Neuronal stem cell (in vitro differentiated cells): ENCODE measurements at regions not wholly inside any gene's neighbourhood (a gene's known extent, or its start where the extent isn't known, plus 50 kb on each side); places are given as distances from the start of the nearest gene placed in this dataset.

ENCODE experiments used
- DNase-seq: peaks from one replicate; pipeline ENCODE4 v3.0.0-alpha.2; 2013; ENCODE audit warnings: low spot score
- H2AFZ ChIP-seq: one replicate; pipeline ENCODE4 v1.6.1; 2013; ENCODE audit warnings: mild to moderate bottlenecking, low read length, inconsistent platforms
- H2AK5ac ChIP-seq: 2 replicates; pipeline ENCODE4 v1.6.1; 2013; ENCODE audit warnings: low read depth, mild to moderate bottlenecking, inconsistent platforms, low read length, moderate library complexity, mixed read lengths
- H2BK120ac ChIP-seq: 2 replicates; pipeline ENCODE4 v1.6.1; 2013; ENCODE audit warnings: low read depth, mild to moderate bottlenecking, inconsistent platforms, low read length, moderate library complexity, mixed read lengths
- H2BK12ac ChIP-seq: one replicate; pipeline ENCODE4 v1.6.1; 2013; ENCODE audit warnings: low read length, inconsistent platforms
- H2BK15ac ChIP-seq: 2 replicates; pipeline ENCODE4 v1.6.1; 2013; ENCODE audit warnings: mild to moderate bottlenecking, low read length, inconsistent platforms, mixed read lengths
- H2BK5ac ChIP-seq: one replicate; pipeline ENCODE4 v1.6.1; 2013; ENCODE audit warnings: inconsistent platforms, mild to moderate bottlenecking, low read length, moderate library complexity
- H3K14ac ChIP-seq: one replicate; pipeline ENCODE4 v1.6.1; 2013; ENCODE audit warnings: low read length, inconsistent platforms
- H3K18ac ChIP-seq: 2 replicates; pipeline ENCODE4 v1.6.1; 2013; ENCODE audit warnings: low read length, inconsistent platforms
- H3K23ac ChIP-seq: 2 replicates; pipeline ENCODE4 v1.6.1; 2013; ENCODE audit warnings: low read depth, mild to moderate bottlenecking, mixed read lengths, low read length, inconsistent platforms; ENCODE audit not compliant: poor library complexity
- H3K27ac ChIP-seq: replicated peaks from 3 replicates; pipeline ENCODE4 v1.5.1; 2013; ENCODE audit warnings: low read length, inconsistent platforms
- H3K27me3 ChIP-seq, 3 experiments: 2 replicates each; pipeline ENCODE4 v1.6.1; 2013; ENCODE audit warnings: low read length in 3 of 3, mild to moderate bottlenecking in 2 of 3, inconsistent platforms in 1 of 3, low read depth in 1 of 3, mixed read lengths in 1 of 3, moderate library complexity in 1 of 3; ENCODE audit not compliant: control insufficient read depth in 3 of 3, insufficient read depth in 3 of 3
- H3K36me3 ChIP-seq, 2 donors: replicated peaks in 1 of 2; 2 replicates each; pipeline ENCODE4 v1.6.1; 2013; ENCODE audit warnings: low read length in 2 of 2; ENCODE audit not compliant: control insufficient read depth in 2 of 2, insufficient read depth in 2 of 2
- H3K4ac ChIP-seq: 2 replicates; pipeline ENCODE4 v1.6.1; 2013; ENCODE audit warnings: inconsistent platforms, mild to moderate bottlenecking, low read length, moderate library complexity
- H3K4me1 ChIP-seq, 2 donors: 1 replicate in 1 of 2; 2 replicates in 1 of 2; pipeline ENCODE4 v1.6.1; 2013; ENCODE audit warnings: low read length in 2 of 2, low read depth in 1 of 2; ENCODE audit not compliant: control insufficient read depth in 2 of 2, insufficient read depth in 1 of 2
- H3K4me2 ChIP-seq: one replicate; pipeline ENCODE4 v1.6.1; 2013; ENCODE audit warnings: mild to moderate bottlenecking, low read length, inconsistent platforms; ENCODE audit not compliant: insufficient read depth, poor library complexity, severe bottlenecking
- H3K4me3 ChIP-seq, 2 donors: 2 replicates each; pipeline ENCODE4 v1.5.1; 2013; ENCODE audit warnings: low read length in 2 of 2, mild to moderate bottlenecking in 2 of 2, inconsistent platforms in 1 of 2, moderate library complexity in 1 of 2
- H3K79me1 ChIP-seq: one replicate; pipeline ENCODE4 v1.6.1; 2013; ENCODE audit warnings: low read depth, mild to moderate bottlenecking, inconsistent platforms, low read length, moderate library complexity
- H3K9ac ChIP-seq: one replicate; pipeline ENCODE4 v1.6.1; 2013; ENCODE audit warnings: mild to moderate bottlenecking, low read depth, low read length, inconsistent platforms; ENCODE audit not compliant: poor library complexity
- H3K9me3 ChIP-seq, 2 donors: replicated peaks in 1 of 2; 2 replicates each; pipeline versions ENCODE3 to v1.6.1; 2013; ENCODE audit warnings: low read length in 2 of 2, mild to moderate bottlenecking in 2 of 2, inconsistent platforms in 1 of 2, low read depth in 1 of 2, mixed read lengths in 1 of 2, moderate library complexity in 1 of 2; ENCODE audit not compliant: control insufficient read depth in 2 of 2, insufficient read depth in 1 of 2
- H4K8ac ChIP-seq: one replicate; pipeline ENCODE4 v1.6.1; 2013; ENCODE audit warnings: low read depth, mild to moderate bottlenecking, inconsistent platforms, low read length, moderate library complexity
- H4K91ac ChIP-seq: one replicate; pipeline ENCODE4 v1.6.1; 2013; ENCODE audit warnings: low read length, low read depth, mild to moderate bottlenecking, inconsistent platforms; ENCODE audit not compliant: poor library complexity
- WGBS, 2 donors: extraction: QIAGEN DNeasy Blood & Tissue Kit; methylation state at CpG; one replicate each; pipeline ENCODE4 v1.1.7; 2013; ENCODE audit warnings: missing lambda C conversion rate in 2 of 2, mixed read lengths in 1 of 2; ENCODE audit not compliant: insufficient read length in 2 of 2, insufficient replicate concordance in 1 of 2; ENCODE audit errors: extremely low coverage in 2 of 2; 5-methylcytosine and 5-hydroxymethylcytosine counted together

- Histone ChIP-seq H3K4ac (no peak overlapping the region), H3K79me1 (no peaks in the 10 kb centered on the region), H2BK12ac (no peak overlapping the region), H3K14ac (no peak overlapping the region), H2AFZ (no peak overlapping the region), H3K9ac (no peak overlapping the region), H3K4me2 (no peak overlapping the region), H3K4me1 (no peaks in the 10 kb centered on the region), H3K27me3 (no peaks in the 10 kb centered on the region), H3K23ac (no peak overlapping the region), H2BK120ac (no peak overlapping the region), H3K18ac (no peak overlapping the region), H2AK5ac (no peak overlapping the region), H2BK15ac (no peak overlapping the region), H2BK5ac (no peak overlapping the region), H3K36me3 (no peaks in the 10 kb centered on the region), H4K91ac (no peak overlapping the region), H3K27ac (no peak overlapping the region), H4K8ac (no peak overlapping the region), H3K9me3 (no peaks in the 10 kb centered on the region), H3K4me3 (no peak overlapping the region)
- WGBS, 2 donors, result no CpG with 5 or more reads among the region's 3 CpGs
- no peak for DNase-seq
These were observed 995.7 kb downstream of the FLRT2 start for GRCh38 chr14:86525673-86526072.

DNA sequence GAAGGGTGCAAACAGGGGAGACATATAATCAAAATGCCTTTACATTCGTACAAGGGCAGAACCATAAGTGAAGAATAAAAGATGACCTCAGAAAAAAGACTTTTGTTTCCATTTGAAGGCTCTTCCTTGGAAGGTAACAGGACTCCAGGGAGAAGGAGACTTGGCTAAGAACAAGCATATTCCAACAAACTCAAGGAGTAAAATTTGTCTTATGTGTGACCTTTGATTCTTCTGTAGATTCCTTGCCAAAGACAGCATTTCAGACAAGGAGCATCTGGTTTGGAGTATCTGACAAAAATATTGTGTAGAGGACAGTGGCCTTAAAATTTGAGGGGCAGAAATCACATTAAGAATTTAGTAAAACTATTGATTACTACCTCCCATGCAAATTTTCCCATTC lies 991.9 kb downstream of the FLRT2 start:
- Histone ChIP-seq H3K79me1 (no peaks in the 10 kb centered on the region), H3K18ac (no peak overlapping the region), H3K4me3 (no peak overlapping the region), H3K36me3 (no peaks in the 10 kb centered on the region), H2AFZ (no peak overlapping the region), H2AK5ac (no peak overlapping the region), H2BK120ac (no peak overlapping the region), H3K4ac (no peak overlapping the region), H3K4me2 (no peak overlapping the region), H3K9ac (no peak overlapping the region), H2BK12ac (no peak overlapping the region), H3K4me1 (no peaks in the 10 kb centered on the region), H3K14ac (no peak overlapping the region), H2BK5ac (no peak overlapping the region), H3K27me3 (no peaks in the 10 kb centered on the region), H4K91ac (no peak overlapping the region), H3K9me3 (no peaks in the 10 kb centered on the region), H4K8ac (no peak overlapping the region), H3K23ac (no peak overlapping the region), H3K27ac (no peak overlapping the region), H2BK15ac (no peak overlapping the region)
- DNase-seq, result no peak
- WGBS, 2 donors, result no CpG with 5 or more reads among the region's 1 CpG

DNA sequence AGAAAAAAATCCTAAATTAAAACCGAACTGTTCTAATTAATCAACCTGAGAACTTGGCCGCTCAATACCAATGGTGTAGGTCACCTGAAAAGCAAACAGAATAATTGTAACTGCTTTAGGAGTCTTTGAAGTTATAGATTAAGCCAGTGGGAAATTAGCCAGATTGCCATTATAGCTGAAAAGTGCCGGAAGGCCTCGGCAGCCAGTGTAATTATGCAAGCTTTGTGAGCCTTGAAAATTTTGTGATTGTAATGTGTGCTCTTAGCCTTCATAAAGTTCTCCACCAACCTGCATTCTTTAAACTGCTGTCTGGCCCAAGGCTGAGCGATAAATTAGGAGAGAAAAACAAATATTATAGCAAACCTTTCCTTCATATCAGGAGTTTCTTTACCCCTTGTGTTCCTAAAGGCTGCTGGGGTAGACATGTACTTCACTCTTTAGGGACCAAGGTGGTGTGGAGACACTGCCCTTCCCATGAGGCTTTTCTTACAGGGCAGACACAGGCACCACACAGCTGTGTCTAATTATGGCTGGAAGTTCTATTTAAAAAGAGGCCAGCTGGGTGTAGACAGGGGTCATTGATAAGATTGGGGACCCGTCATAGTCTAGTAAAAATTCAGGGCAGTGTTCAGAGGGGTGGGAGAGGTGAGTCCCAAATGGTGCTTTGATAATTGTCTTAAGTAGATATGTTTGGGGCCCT lies 991.2 kb downstream of the FLRT2 start:
- H2AFZ ChIP-seq, result no peak overlapping the region
- H3K9me3 ChIP-seq, result no peaks in the 10 kb centered on the region
- no peak overlapping the region for H2BK15ac ChIP-seq
- H3K4me3 ChIP-seq, result no peak overlapping the region
- no peak overlapping the region for H4K8ac ChIP-seq
- no peaks in the 10 kb centered on the region for H3K79me1 ChIP-seq
- H3K36me3 ChIP-seq, result no peaks in the 10 kb centered on the region
- no peak overlapping the region for H3K27ac ChIP-seq
- H3K14ac ChIP-seq, result no peak overlapping the region
- no peak overlapping the region for H3K23ac ChIP-seq
- no peak overlapping the region for H3K9ac ChIP-seq
- H3K4me2 ChIP-seq, result no peak overlapping the region
- H3K18ac ChIP-seq, result no peak overlapping the region
- H4K91ac ChIP-seq, result no peak overlapping the region
- no peak overlapping the region for H2BK5ac ChIP-seq
- H3K4me1 ChIP-seq, result no peaks in the 10 kb centered on the region
- no peak overlapping the region for H2BK120ac ChIP-seq
- no peak for DNase-seq
- no peaks in the 10 kb centered on the region for H3K27me3 ChIP-seq
- no CpG with 5 or more reads among the region's 6 CpGs for WGBS, 2 donors
- no peak overlapping the region for H3K4ac ChIP-seq
- no peak overlapping the region for H2BK12ac ChIP-seq
- H2AK5ac ChIP-seq, result no peak overlapping the region

DNA sequence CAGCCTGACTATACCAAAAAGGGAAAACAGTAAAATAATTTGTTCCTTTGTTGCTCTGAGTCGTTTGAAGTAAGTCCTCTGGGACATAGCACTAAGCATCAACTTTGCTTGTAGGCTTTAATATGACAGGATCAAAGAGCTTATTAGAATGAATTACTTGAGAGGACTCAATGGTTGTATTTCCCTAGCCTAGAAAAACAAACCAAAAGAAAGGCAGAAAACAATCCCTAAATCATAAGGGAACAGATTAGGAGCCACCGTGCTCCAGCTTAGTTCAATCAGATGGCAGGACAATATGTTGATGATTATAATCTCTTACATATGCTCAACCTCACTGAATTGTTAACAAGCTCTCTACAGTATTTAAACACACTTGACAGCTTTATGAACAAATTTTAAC lies 988.4 kb downstream of the FLRT2 start:
- WGBS, 2 donors, result no CpG with 5 or more reads among the region's 2 CpGs

More for the DNA sequence above, 988.4 kb downstream of the FLRT2 start:
- Histone ChIP-seq H2AK5ac (no peak overlapping the region), H3K18ac (no peak overlapping the region), H3K79me1 (no peaks in the 10 kb centered on the region), H3K23ac (no peak overlapping the region), H2BK15ac (no peak overlapping the region), H2BK12ac (no peak overlapping the region), H3K4ac (no peak overlapping the region), H3K9me3 (no peaks in the 10 kb centered on the region), H4K8ac (no peak overlapping the region), H2BK120ac (no peak overlapping the region), H3K9ac (no peak overlapping the region), H3K4me3 (no peak overlapping the region), H4K91ac (no peak overlapping the region), H3K27ac (no peak overlapping the region), H3K36me3 (no peaks in the 10 kb centered on the region), H2BK5ac (no peak overlapping the region), H2AFZ (no peak overlapping the region), H3K14ac (no peak overlapping the region), H3K4me1 (no peaks in the 10 kb centered on the region), H3K4me2 (no peak overlapping the region), H3K27me3 (no peaks in the 10 kb centered on the region)
- DNase-seq, result no peak
